ENCODE measurements at regions not wholly inside any gene's neighbourhood (a gene's known extent, or its start where the extent isn't known, plus 50 kb on each side); places are given as distances from the start of the nearest gene placed in this dataset.

DNA sequence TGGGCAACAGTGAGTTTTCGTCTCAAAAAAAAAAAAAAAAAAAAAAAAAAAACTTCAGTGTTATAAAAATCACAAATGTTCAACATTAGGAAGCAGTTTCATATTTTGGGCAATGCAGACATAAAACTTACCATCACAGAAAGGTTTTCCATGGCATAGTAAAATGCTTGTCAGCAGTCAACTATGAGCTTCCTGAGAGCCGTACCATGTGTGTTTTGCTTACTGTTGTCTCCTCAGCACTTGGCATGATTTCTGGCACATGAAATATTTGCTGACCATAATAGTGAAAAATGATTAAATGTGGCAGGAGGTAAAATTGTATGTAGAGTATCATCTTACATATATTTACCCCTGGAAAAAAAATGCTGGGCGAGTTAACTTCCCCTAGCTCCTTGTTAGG lies 237.5 kb upstream of the SLC35B3 start:
- TF ChIP-seq, protein P1, sequence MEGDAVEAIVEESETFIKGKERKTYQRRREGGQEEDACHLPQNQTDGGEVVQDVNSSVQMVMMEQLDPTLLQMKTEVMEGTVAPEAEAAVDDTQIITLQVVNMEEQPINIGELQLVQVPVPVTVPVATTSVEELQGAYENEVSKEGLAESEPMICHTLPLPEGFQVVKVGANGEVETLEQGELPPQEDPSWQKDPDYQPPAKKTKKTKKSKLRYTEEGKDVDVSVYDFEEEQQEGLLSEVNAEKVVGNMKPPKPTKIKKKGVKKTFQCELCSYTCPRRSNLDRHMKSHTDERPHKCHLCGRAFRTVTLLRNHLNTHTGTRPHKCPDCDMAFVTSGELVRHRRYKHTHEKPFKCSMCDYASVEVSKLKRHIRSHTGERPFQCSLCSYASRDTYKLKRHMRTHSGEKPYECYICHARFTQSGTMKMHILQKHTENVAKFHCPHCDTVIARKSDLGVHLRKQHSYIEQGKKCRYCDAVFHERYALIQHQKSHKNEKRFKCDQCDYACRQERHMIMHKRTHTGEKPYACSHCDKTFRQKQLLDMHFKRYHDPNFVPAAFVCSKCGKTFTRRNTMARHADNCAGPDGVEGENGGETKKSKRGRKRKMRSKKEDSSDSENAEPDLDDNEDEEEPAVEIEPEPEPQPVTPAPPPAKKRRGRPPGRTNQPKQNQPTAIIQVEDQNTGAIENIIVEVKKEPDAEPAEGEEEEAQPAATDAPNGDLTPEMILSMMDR (IDR thresholded peaks at IDR 0.05 in 8 of 11, conservative IDR thresholded peaks at IDR 0.05 in 3 of 11) = no peak
- no peak for TF ChIP-seq POLR2AphosphoS5 (IDR thresholded peaks at IDR 0.05)

All from spleen (tissue), 7 donors.